ENCODE measurements at regions not wholly inside any gene's neighbourhood (a gene's known extent, or its start where the extent isn't known, plus 50 kb on each side); places are given as distances from the start of the nearest gene placed in this dataset.

GRCh38 chr4:35493977-35494376 lies 750.3 kb downstream of the ARAP2 start:
- TF ChIP-seq CTCF (conservative IDR thresholded peaks at IDR 0.05; ENCODE audit: low read length) (no peak), EZH2phosphoT487 (IDR thresholded peaks at IDR 0.05; ENCODE audit: borderline replicate concordance, low read depth, low read length) (no peak)
